HEK293 (cell line): ENCODE measurements at regions not wholly inside any gene's neighbourhood (a gene's known extent, or its start where the extent isn't known, plus 50 kb on each side); places are given as distances from the start of the nearest gene placed in this dataset.

Experiments
- HOXD13 ChIP-seq: sonication (generic); formaldehyde crosslinking; IDR thresholded peaks from 2 replicates; pipeline ENCODE4 v1.8.0; 2022; ENCODE audit warnings: missing genetic modification reagents, borderline replicate concordance
- MYNN ChIP-seq: fragments of 450-650 bp; formaldehyde crosslinking; IDR thresholded peaks from 2 replicates; pipeline ENCODE4 v1.5.1; 2016; ENCODE audit warnings: missing biosample characterization, missing genetic modification characterization, borderline replicate concordance

- no peak for TF ChIP-seq HOXD13
- no peak for TF ChIP-seq MYNN (tag by site-specific recombination)
These were observed 644.9 kb upstream of the PITX2 start for GRCh38 chr4:111267786-111268185.
